Kidney epithelial cell (primary cell): ENCODE measurements at regions not wholly inside any gene's neighbourhood (a gene's known extent, or its start where the extent isn't known, plus 50 kb on each side); places are given as distances from the start of the nearest gene placed in this dataset.

Experiments used
- DNase-seq: peaks from one replicate; pipeline ENCODE4 v3.0.0-alpha.2; 2010; ENCODE audit warnings: low read depth
- H3K27me3 ChIP-seq: 2 replicates; pipeline ENCODE4 v1.6.0; 2011; ENCODE audit warnings: low read length; ENCODE audit not compliant: control insufficient read depth, insufficient read depth
- H3K36me3 ChIP-seq: 2 replicates; pipeline ENCODE4 v1.5.1; 2011; ENCODE audit warnings: low read length; ENCODE audit not compliant: control insufficient read depth, insufficient read depth
- H3K4me3 ChIP-seq: 2 replicates; pipeline ENCODE4 v1.5.1; 2011; ENCODE audit warnings: low read depth, mild to moderate bottlenecking, control low read depth, low read length
- CTCF ChIP-seq: IDR thresholded peaks from 2 replicates; pipeline ENCODE4 v1.5.1; 2011; ENCODE audit warnings: mild to moderate bottlenecking, moderate library complexity, low read length, control low read depth, inconsistent platforms; ENCODE audit not compliant: insufficient read depth, poor library complexity, severe bottlenecking

GRCh38 chr6:1146500-1146899 is 165.4 kb upstream of the FOXQ1 start:
- no peak for DNase-seq
- Histone ChIP-seq H3K4me3 (no peak overlapping the region), H3K27me3 (peaks cover 11% of the 10 kb centered on the region), H3K36me3 (no peaks in the 10 kb centered on the region)
- no peak for TF ChIP-seq CTCF

- TF ChIP-seq CTCF: no peak
- H3K36me3 ChIP-seq: no peaks in the 10 kb centered on the region
- DNase-seq: no peak
- H3K27me3 ChIP-seq: peaks cover 11% of the 10 kb centered on the region
- no peak overlapping the region for H3K4me3 ChIP-seq
Observed at GRCh38 chr6:1145768-1146218, 166.1 kb upstream of the FOXQ1 start.

GRCh38 chr6:1144842-1145767 is 166.8 kb upstream of the FOXQ1 start:
- Histone ChIP-seq H3K36me3 (no peaks in the 10 kb centered on the region), H3K4me3 (no peak overlapping the region), H3K27me3 (peaks cover 11% of the 10 kb centered on the region)
- no peak for TF ChIP-seq CTCF
- DNase-seq: no peak

GRCh38 chr6:1143655-1144054 is 168.2 kb upstream of the FOXQ1 start:
- Histone ChIP-seq H3K27me3 (peaks cover 11% of the 10 kb centered on the region), H3K36me3 (no peaks in the 10 kb centered on the region), H3K4me3 (no peak overlapping the region)
- no peak for TF ChIP-seq CTCF
- DNase-seq: no peak

GRCh38 chr6:1139155-1139890 is 172.6 kb upstream of the FOXQ1 start:
- no peak for TF ChIP-seq CTCF
- DNase-seq: no peak

More at GRCh38 chr6:1139155-1139890, 172.6 kb upstream of the FOXQ1 start:
- no peaks in the 10 kb centered on the region for H3K36me3 ChIP-seq
- no peaks in the 10 kb centered on the region for H3K27me3 ChIP-seq
- no peak overlapping the region for H3K4me3 ChIP-seq
